Spleen (tissue), 11 donors: ENCODE measurements at regions not wholly inside any gene's neighbourhood (a gene's known extent, or its start where the extent isn't known, plus 50 kb on each side); places are given as distances from the start of the nearest gene placed in this dataset.

Experiments
- DNase-seq: peaks from one replicate; pipeline ENCODE4 v3.0.0-alpha.2; 2020
- H3K27ac ChIP-seq, 8 donors: fragments of 200-600 bp; sonication (generic) in 7 of 8; 1 replicate in 4 of 8; 2 replicates in 4 of 8; pipeline versions ENCODE4 v1.5.0 to v1.8.0; 2016 to 2021; ENCODE audit warnings: inconsistent platforms in 4 of 8, mild to moderate bottlenecking in 4 of 8, moderate library complexity in 1 of 8
- H3K27me3 ChIP-seq, 7 donors: fragments of 200-600 bp; sonication (generic) in 6 of 7; replicated peaks in 1 of 7; 1 replicate in 4 of 7; 2 replicates in 3 of 7; pipeline versions ENCODE4 v1.5.0 to v1.8.0; 2016 to 2021; ENCODE audit warnings: inconsistent platforms in 3 of 7, mild to moderate bottlenecking in 1 of 7
- H3K36me3 ChIP-seq, 6 donors: fragments of 200-600 bp; sonication (generic) in 5 of 6; 1 replicate in 4 of 6; 2 replicates in 2 of 6; pipeline versions ENCODE4 v1.5.0 to v1.8.0; 2016 to 2021; ENCODE audit warnings: inconsistent platforms in 2 of 6
- H3K4me1 ChIP-seq, 6 donors: fragments of 200-600 bp; sonication (generic) in 5 of 6; 1 replicate in 3 of 6; 2 replicates in 3 of 6; pipeline versions ENCODE4 v1.5.0 to v1.8.0; 2016 to 2021; ENCODE audit warnings: inconsistent platforms in 3 of 6
- H3K4me3 ChIP-seq, 8 donors: fragments of 200-600 bp; sonication (generic) in 7 of 8; 1 replicate in 4 of 8; 2 replicates in 4 of 8; pipeline versions ENCODE4 v1.5.0 to v1.8.0; 2016 to 2021; ENCODE audit warnings: inconsistent platforms in 4 of 8, mild to moderate bottlenecking in 4 of 8, moderate library complexity in 2 of 8
- H3K9me3 ChIP-seq, 8 donors: fragments of 200-600 bp; sonication (generic) in 7 of 8; 1 replicate in 4 of 8; 2 replicates in 4 of 8; pipeline versions ENCODE4 v1.5.0 to v1.8.0; 2016 to 2021; ENCODE audit warnings: inconsistent platforms in 4 of 8
- CTCF ChIP-seq, 11 experiments: fragments of 200-600 bp in 7 of 11; fragments of 450-650 bp in 4 of 11; sonication (generic) in 4 of 11; IDR thresholded peaks in 8 of 11; conservative IDR thresholded peaks in 3 of 11; 1 replicate in 7 of 11; 2 replicates in 4 of 11; pipeline versions ENCODE4 v1.4.0 to v1.8.0; 2016 to 2021; ENCODE audit warnings: antibody characterized with exemption in 11 of 11, inconsistent platforms in 4 of 11, mild to moderate bottlenecking in 1 of 11
- POLR2A ChIP-seq, 3 donors: fragments of 450-650 bp; IDR thresholded peaks; one replicate each; pipeline ENCODE4 v1.5.1; 2017; ENCODE audit warnings: antibody characterized with exemption in 3 of 3, mild to moderate bottlenecking in 1 of 3
- POLR2AphosphoS5 ChIP-seq, 3 donors: sonication (generic); formaldehyde crosslinking; IDR thresholded peaks; one replicate each; pipeline ENCODE4 v1.5.1; 2017; ENCODE audit warnings: antibody characterized with exemption in 3 of 3
- WGBS, 5 donors: extraction: QIAGEN DNeasy Blood & Tissue Kit in 3 of 5; methylation state at CpG; one replicate each; pipeline versions ENCODE4 v1.1.5 to v1.1.7; 2013 to 2018; 5-methylcytosine and 5-hydroxymethylcytosine counted together
- intact Hi-C: fragments of 100-400 bp; cut with DNase I; formaldehyde crosslinking; loops from one replicate; pipeline ENCODE4 v1.15.0; 2023; ENCODE audit warnings: low total_unique reads
- donor health status: healthy with polysubstance abuse.
- donor health status: DM: no; HTN: no; CAD: no; lungs with moderate emphysema.
- donor health status: DM: no; HTN: no; CAD: no.
- donor health status: Bipolar disorder and iron deficiency.
- donor health status: healthy.
- donor health status: DM: no; HTN: no; CAD: no.
- donor health status: DM: yes; HTN: yes; CAD: no.

GRCh38 chr13:81138353-81138980 lies 797.5 kb upstream of the SPRY2 start:
- 76 to 88% (median 85%) methylated on average over 8 of the region's 8 CpGs for WGBS, 5 donors
- Histone ChIP-seq H3K27ac (no peak overlapping the region), H3K4me1 (no peaks in the 10 kb centered on the region), H3K27me3 (no peaks in the 10 kb centered on the region), H3K36me3 (no peaks in the 10 kb centered on the region), H3K9me3 (no peaks in the 10 kb centered on the region), H3K4me3 (no peak overlapping the region)
- no peak for TF ChIP-seq CTCF (IDR thresholded peaks at IDR 0.05 in 8 of 11, conservative IDR thresholded peaks at IDR 0.05 in 3 of 11)
- TF ChIP-seq POLR2A (IDR thresholded peaks at IDR 0.05), result no peak
- TF ChIP-seq POLR2AphosphoS5 (IDR thresholded peaks at IDR 0.05), result no peak
- intact Hi-C loops, result no loop called here
- no peak for DNase-seq

DNA sequence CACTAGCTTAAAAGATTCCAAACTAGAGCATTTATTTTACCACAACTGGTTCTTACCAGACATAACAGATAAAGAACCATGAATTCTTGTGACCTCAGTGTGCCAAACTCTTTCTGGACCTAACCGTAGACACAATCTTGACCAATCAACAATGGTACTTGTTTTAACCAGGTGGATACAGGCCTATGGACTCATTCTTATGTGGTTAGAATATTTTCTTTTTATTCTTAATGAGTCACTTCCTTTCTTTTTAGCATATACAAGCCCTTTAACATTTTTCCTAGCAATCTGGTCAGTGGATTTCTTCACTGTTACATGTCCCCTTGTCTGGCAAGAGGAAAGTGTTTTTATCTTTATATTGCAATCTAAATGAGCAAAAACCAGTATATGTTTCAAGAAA lies 792.1 kb upstream of the SPRY2 start:
- H3K27me3 ChIP-seq, result no peaks in the 10 kb centered on the region
- 84 to 94% (median 91%) methylated on average over 1 of the region's 1 CpG for WGBS, 5 donors
- no peak for DNase-seq

GRCh38 chr13:81117416-81117815 lies 776.5 kb upstream of the SPRY2 start:
- intact Hi-C loops, result no loop called here
- H3K27ac ChIP-seq, result no peak overlapping the region
- no peaks in the 10 kb centered on the region for H3K9me3 ChIP-seq
- no peaks in the 10 kb centered on the region for H3K36me3 ChIP-seq
- H3K27me3 ChIP-seq, result no peaks in the 10 kb centered on the region
- H3K4me3 ChIP-seq, result no peak overlapping the region
- H3K4me1 ChIP-seq, result no peaks in the 10 kb centered on the region
- no peak for DNase-seq
- TF ChIP-seq CTCF (IDR thresholded peaks at IDR 0.05 in 8 of 11, conservative IDR thresholded peaks at IDR 0.05 in 3 of 11), result no peak
- TF ChIP-seq POLR2AphosphoS5 (IDR thresholded peaks at IDR 0.05), result no peak
- no peak for TF ChIP-seq POLR2A (IDR thresholded peaks at IDR 0.05)

More for the DNA sequence above, 792.1 kb upstream of the SPRY2 start:
- TF ChIP-seq POLR2AphosphoS5 (IDR thresholded peaks at IDR 0.05) (no peak), POLR2A (IDR thresholded peaks at IDR 0.05) (no peak), CTCF (IDR thresholded peaks at IDR 0.05 in 8 of 11, conservative IDR thresholded peaks at IDR 0.05 in 3 of 11) (no peak)
- no peaks in the 10 kb centered on the region for H3K4me1 ChIP-seq
- H3K9me3 ChIP-seq, result peaks cover 0 to 6% (median 0%) of the 10 kb centered on the region in 8 donors
- H3K4me3 ChIP-seq, result no peak overlapping the region
- H3K27ac ChIP-seq, result no peak overlapping the region
- intact Hi-C loops, result no loop called here
- no peaks in the 10 kb centered on the region for H3K36me3 ChIP-seq

GRCh38 chr13:81116461-81117282 lies 775.7 kb upstream of the SPRY2 start:
- Histone ChIP-seq H3K9me3 (no peaks in the 10 kb centered on the region), H3K4me3 (peak overlapping the region in 3 of 8 donors; percentile 7 to 41 (median 10)), H3K27me3 (no peaks in the 10 kb centered on the region), H3K27ac (no peak overlapping the region), H3K36me3 (no peaks in the 10 kb centered on the region), H3K4me1 (no peaks in the 10 kb centered on the region)
- no peak for DNase-seq
- TF ChIP-seq POLR2AphosphoS5 (IDR thresholded peaks at IDR 0.05), result no peak
- TF ChIP-seq CTCF (IDR thresholded peaks at IDR 0.05 in 8 of 11, conservative IDR thresholded peaks at IDR 0.05 in 3 of 11), result no peak
- intact Hi-C loops, result no loop called here
- WGBS, 5 donors, result 60 to 74% (median 63%) methylated on average over 5 of the region's 5 CpGs
